NT2/D1 (cell line): ENCODE measurements at regions not wholly inside any gene's neighbourhood (a gene's known extent, or its start where the extent isn't known, plus 50 kb on each side); places are given as distances from the start of the nearest gene placed in this dataset.

Experiments used
- SUZ12 ChIP-seq: IDR thresholded peaks from 2 replicates; pipeline ENCODE4 v1.6.1; 2011; ENCODE audit not compliant: insufficient read length, insufficient read depth; ENCODE audit errors: extremely low read depth
- YY1 ChIP-seq: IDR thresholded peaks from 2 replicates; pipeline ENCODE4 v1.6.1; 2011; ENCODE audit not compliant: insufficient read length, insufficient read depth

- TF ChIP-seq YY1 (no peak), SUZ12 (no peak)
Observed at GRCh38 chr2:120570001-120570400, 165.7 kb upstream of the GLI2 start.
